Fibroblast of lung (primary cell): ENCODE measurements at regions not wholly inside any gene's neighbourhood (a gene's known extent, or its start where the extent isn't known, plus 50 kb on each side); places are given as distances from the start of the nearest gene placed in this dataset.

ENCODE experiments used
- DNase-seq, 2 donors: peaks; one replicate each; pipeline versions ENCODE4 v3.0.0 to v3.0.0-alpha.2; 2010; ENCODE audit warnings: low read depth in 2 of 2
- H2AFZ ChIP-seq: 2 replicates; pipeline ENCODE4 v1.5.1; 2012; ENCODE audit warnings: low read length, control low read depth, inconsistent platforms
- H3K27ac ChIP-seq: 2 replicates; pipeline ENCODE4 v1.5.1; 2011; ENCODE audit warnings: low read length, control low read depth; ENCODE audit not compliant: insufficient read depth
- H3K27me3 ChIP-seq: 2 replicates; pipeline ENCODE4 v1.5.1; 2011; ENCODE audit warnings: mild to moderate bottlenecking, low read length; ENCODE audit not compliant: control insufficient read depth, insufficient read depth
- H3K36me3 ChIP-seq: 2 replicates; pipeline ENCODE4 v1.5.1; 2011; ENCODE audit warnings: low read length; ENCODE audit not compliant: control insufficient read depth, insufficient read depth
- H3K4me1 ChIP-seq: 2 replicates; pipeline ENCODE4 v1.5.1; 2011; ENCODE audit warnings: low read length; ENCODE audit not compliant: control insufficient read depth, insufficient read depth; ENCODE audit errors: extremely low read depth
- H3K4me2 ChIP-seq: 2 replicates; pipeline ENCODE4 v1.5.1; 2011; ENCODE audit warnings: low read length, control low read depth; ENCODE audit not compliant: insufficient read depth; ENCODE audit errors: extremely low read depth
- H3K4me3 ChIP-seq, 4 experiments: fragments of 200-600 bp in 1 of 4; sonication (generic) in 1 of 4; replicated peaks in 1 of 4; 2 replicates each; pipeline ENCODE4 v1.5.1; 2011 to 2016; ENCODE audit warnings: low read length in 4 of 4, low read depth in 3 of 4, mild to moderate bottlenecking in 3 of 4, control low read depth in 2 of 4, inconsistent platforms in 1 of 4, mixed read lengths in 1 of 4; ENCODE audit not compliant: insufficient read depth in 1 of 4; ENCODE audit errors: control extremely low read depth in 1 of 4
- H3K79me2 ChIP-seq: 2 replicates; pipeline ENCODE4 v1.5.1; 2012; ENCODE audit warnings: mild to moderate bottlenecking, low read length, inconsistent platforms; ENCODE audit not compliant: control insufficient read depth, insufficient read depth
- H3K9ac ChIP-seq: 2 replicates; pipeline ENCODE4 v1.5.1; 2011; ENCODE audit warnings: mild to moderate bottlenecking, low read length, control low read depth; ENCODE audit not compliant: insufficient read depth
- H3K9me3 ChIP-seq: 2 replicates; pipeline ENCODE4 v1.5.1; 2012; ENCODE audit warnings: low read depth, low read length; ENCODE audit not compliant: control insufficient read depth, insufficient read depth
- H4K20me1 ChIP-seq: 2 replicates; pipeline ENCODE4 v1.5.1; 2011; ENCODE audit warnings: low read length; ENCODE audit not compliant: control insufficient read depth, insufficient read depth; ENCODE audit errors: extremely low read depth
- CTCF ChIP-seq, 2 donors: IDR thresholded peaks in 1 of 2; conservative IDR thresholded peaks in 1 of 2; 1 replicate in 1 of 2; 2 replicates in 1 of 2; pipeline ENCODE4 v1.5.1; 2011 to 2012; ENCODE audit warnings: low read length in 2 of 2, control low read depth in 1 of 2, inconsistent platforms in 1 of 2, low read depth in 1 of 2, mild to moderate bottlenecking in 1 of 2
- EZH2 ChIP-seq: IDR thresholded peaks from 2 replicates; pipeline ENCODE4 v1.5.1; 2012; ENCODE audit warnings: low read length, control low read depth, mild to moderate bottlenecking; ENCODE audit errors: missing control alignments

- Histone ChIP-seq H3K27ac (no peak overlapping the region), H3K4me2 (no peak overlapping the region), H2AFZ (no peak overlapping the region), H4K20me1 (no peaks in the 10 kb centered on the region), H3K79me2 (no peaks in the 10 kb centered on the region), H3K9ac (no peak overlapping the region), H3K36me3 (no peaks in the 10 kb centered on the region), H3K27me3 (no peaks in the 10 kb centered on the region), H3K4me1 (no peaks in the 10 kb centered on the region), H3K4me3 (no peak overlapping the region), H3K9me3 (no peaks in the 10 kb centered on the region)
- TF ChIP-seq CTCF (conservative IDR thresholded peaks at IDR 0.05 in 1 of 2, IDR thresholded peaks at IDR 0.05 in 1 of 2; ENCODE audit: low read depth in 1 of 2, low read length in 2 of 2) (no peak), EZH2 (no peak)
- DNase-seq: peak in 1 of 2 donors; percentile 42
Observed at GRCh38 chr6:90431576-90431975, 134.9 kb upstream of the BACH2 start.

- peak; percentile 15 to 43 for DNase-seq
- H3K9me3 ChIP-seq: no peaks in the 10 kb centered on the region
- TF ChIP-seq CTCF (conservative IDR thresholded peaks at IDR 0.05 in 1 of 2, IDR thresholded peaks at IDR 0.05 in 1 of 2; ENCODE audit: low read depth in 1 of 2, low read length in 2 of 2): no peak
- TF ChIP-seq EZH2: no peak
Observed at GRCh38 chr6:90429713-90430112, 133.1 kb upstream of the BACH2 start.

DNA sequence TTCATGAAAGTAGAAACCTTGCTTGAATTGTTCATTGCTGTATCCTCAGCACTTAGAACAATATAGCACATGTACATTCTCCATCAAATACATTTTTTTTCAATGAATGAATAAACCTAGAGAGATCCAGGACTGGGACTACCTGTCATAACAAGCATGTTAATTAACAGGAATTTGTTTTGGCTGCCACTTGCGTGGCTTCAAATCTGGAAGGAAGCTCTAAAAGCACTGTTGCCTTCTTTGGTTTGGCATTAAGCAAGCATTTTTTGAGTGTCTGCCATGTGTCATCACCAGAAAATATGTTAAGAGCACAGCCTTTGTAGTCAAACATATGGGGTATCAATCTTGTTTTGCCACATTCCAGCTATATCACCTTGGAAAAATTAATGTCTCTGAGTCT is 131.9 kb upstream of the BACH2 start:
- Histone ChIP-seq H3K4me3 (no peak overlapping the region), H4K20me1 (no peaks in the 10 kb centered on the region), H3K27me3 (no peaks in the 10 kb centered on the region), H3K4me2 (no peak overlapping the region), H3K36me3 (no peaks in the 10 kb centered on the region), H3K4me1 (no peaks in the 10 kb centered on the region), H2AFZ (no peak overlapping the region), H3K9me3 (no peaks in the 10 kb centered on the region), H3K27ac (no peak overlapping the region), H3K9ac (no peak overlapping the region), H3K79me2 (no peaks in the 10 kb centered on the region)
- TF ChIP-seq CTCF (conservative IDR thresholded peaks at IDR 0.05 in 1 of 2, IDR thresholded peaks at IDR 0.05 in 1 of 2; ENCODE audit: low read depth in 1 of 2, low read length in 2 of 2) (no peak), EZH2 (no peak)
- peak in 1 of 2 donors; percentile 68 for DNase-seq

More at GRCh38 chr6:90429713-90430112, 133.1 kb upstream of the BACH2 start:
- H3K27ac ChIP-seq: no peak overlapping the region
- H4K20me1 ChIP-seq: no peaks in the 10 kb centered on the region
- H3K4me2 ChIP-seq: no peak overlapping the region
- no peaks in the 10 kb centered on the region for H3K4me1 ChIP-seq
- H3K79me2 ChIP-seq: no peaks in the 10 kb centered on the region
- no peaks in the 10 kb centered on the region for H3K27me3 ChIP-seq
- H3K36me3 ChIP-seq: no peaks in the 10 kb centered on the region
- no peak overlapping the region for H2AFZ ChIP-seq
- H3K9ac ChIP-seq: no peak overlapping the region
- no peak overlapping the region for H3K4me3 ChIP-seq
